Endothelial cell of umbilical vein (primary cell): ENCODE measurements at regions not wholly inside any gene's neighbourhood (a gene's known extent, or its start where the extent isn't known, plus 50 kb on each side); places are given as distances from the start of the nearest gene placed in this dataset.

Experiments used
- BruUV-seq: library from RNA; stranded (reverse); fragments of 400-500 nt; replicated peaks from 2 replicates; lab custom pipeline; 2021; lab: Mats Ljungman, UMichigan
- CTCF ChIA-PET: fragments of 300-600, 350-600 bp; sonication (Branson Sonifier 250); formaldehyde crosslinking; loops from one replicate; lab custom pipeline; 2021; ENCODE audit warnings: antibody characterized with exemption, inconsistent platforms; lab: Charles Lee
- POLR2A ChIA-PET: fragments of 300-600, 350-600 bp; sonication (Branson Sonifier 250); formaldehyde crosslinking; loops from one replicate; lab custom pipeline; 2021; ENCODE audit warnings: antibody characterized with exemption, inconsistent platforms; lab: Charles Lee
- DNase-seq: peaks from one replicate; pipeline ENCODE4 v3.0.0-alpha.2; 2011; ENCODE audit warnings: low read depth, low spot score
- FAIRE-seq: peaks from 2 replicates; lab custom pipeline; 2011; peaks lifted over from hg19 to GRCh38; lab: Jason Lieb, UNC
- H2AFZ ChIP-seq: 2 replicates; pipeline ENCODE4 v1.6.0; 2012; ENCODE audit warnings: low read depth, low read length, control low read depth, inconsistent platforms
- H3K27ac ChIP-seq: 2 replicates; pipeline ENCODE4 v1.5.1; 2011; ENCODE audit warnings: low read depth, mild to moderate bottlenecking, control low read depth, low read length, moderate library complexity; ENCODE audit not compliant: insufficient read depth
- H3K27me3 ChIP-seq, 2 experiments: 2 replicates each; pipeline versions ENCODE4 v1.6.0 to v1.6.1; 2011; ENCODE audit warnings: low read length in 2 of 2, mixed read lengths in 1 of 2; ENCODE audit not compliant: control insufficient read depth in 2 of 2, insufficient read depth in 2 of 2
- H3K36me3 ChIP-seq, 2 experiments: 2 replicates in 1 of 2; 3 replicates in 1 of 2; pipeline ENCODE4 v1.5.1; 2011; ENCODE audit warnings: low read length in 2 of 2, mild to moderate bottlenecking in 1 of 2, moderate library complexity in 1 of 2; ENCODE audit not compliant: control insufficient read depth in 2 of 2, insufficient read depth in 2 of 2; ENCODE audit errors: extremely low read depth in 1 of 2
- H3K4me1 ChIP-seq: 3 replicates; pipeline ENCODE4 v1.5.1; 2011; ENCODE audit warnings: mild to moderate bottlenecking, low read length; ENCODE audit not compliant: control insufficient read depth, insufficient read depth; ENCODE audit errors: extremely low read depth
- H3K4me2 ChIP-seq: 2 replicates; pipeline ENCODE4 v1.6.1; 2011; ENCODE audit warnings: low read length, control low read depth, mixed read lengths; ENCODE audit not compliant: insufficient read depth
- H3K4me3 ChIP-seq, 3 experiments: fragments of 200-600 bp in 1 of 3; sonication (generic), shearing (Covaris generic) in 1 of 3; replicated peaks in 1 of 3; 2 replicates each; pipeline ENCODE4 v1.5.1; 2011 to 2016; ENCODE audit warnings: control low read depth in 3 of 3, low read length in 3 of 3, mild to moderate bottlenecking in 2 of 3, inconsistent platforms in 1 of 3, low read depth in 1 of 3, moderate library complexity in 1 of 3; ENCODE audit not compliant: insufficient read depth in 1 of 3
- H3K79me2 ChIP-seq: 2 replicates; pipeline ENCODE4 v1.6.0; 2012; ENCODE audit warnings: low read length, inconsistent platforms; ENCODE audit not compliant: control insufficient read depth, insufficient read depth
- H3K9ac ChIP-seq: replicated peaks from 2 replicates; pipeline ENCODE3; 2011; ENCODE audit warnings: low read length, control low read depth; ENCODE audit not compliant: insufficient read depth; ENCODE audit errors: extremely low read depth
- H3K9me1 ChIP-seq: replicated peaks from 3 replicates; pipeline ENCODE4 v1.6.0; 2011; ENCODE audit warnings: mild to moderate bottlenecking, low read length; ENCODE audit not compliant: control insufficient read depth, insufficient read depth; ENCODE audit errors: extremely low read depth
- H3K9me3 ChIP-seq: replicated peaks from 2 replicates; pipeline ENCODE4 v1.5.1; 2012; ENCODE audit warnings: low read length, inconsistent platforms; ENCODE audit not compliant: control insufficient read depth, insufficient read depth
- H4K20me1 ChIP-seq: replicated peaks from 2 replicates; pipeline ENCODE3; 2011; ENCODE audit warnings: mild to moderate bottlenecking, low read length; ENCODE audit not compliant: control insufficient read depth, insufficient read depth; ENCODE audit errors: extremely low read depth
- CTCF ChIP-seq, 2 donors: IDR thresholded peaks; 1 replicate in 1 of 2; 2 replicates in 1 of 2; pipeline ENCODE4 v1.5.1; 2011; ENCODE audit warnings: low read length in 2 of 2, mild to moderate bottlenecking in 2 of 2, moderate library complexity in 2 of 2, control low read depth in 1 of 2, inconsistent platforms in 1 of 2, low read depth in 1 of 2; ENCODE audit not compliant: insufficient read depth in 1 of 2; ENCODE audit errors: extremely low read depth in 1 of 2
- EZH2 ChIP-seq: IDR thresholded peaks from 2 replicates; pipeline ENCODE4 v1.6.1; 2012; ENCODE audit warnings: borderline replicate concordance, low read depth, mild to moderate bottlenecking, moderate library complexity, low read length, inconsistent platforms; ENCODE audit not compliant: severe bottlenecking
- FOS ChIP-seq: IDR thresholded peaks from 2 replicates; pipeline ENCODE4 v1.6.1; 2011; ENCODE audit warnings: mild to moderate bottlenecking, low read length, moderate library complexity, borderline replicate concordance; ENCODE audit not compliant: insufficient read depth
- GATA2 ChIP-seq: IDR thresholded peaks from 2 replicates; pipeline ENCODE4 v1.7.0; 2011; ENCODE audit warnings: low read depth, mild to moderate bottlenecking, moderate library complexity, mixed read lengths, low read length; ENCODE audit not compliant: insufficient read length, insufficient read depth
- JUN ChIP-seq: IDR thresholded peaks from 2 replicates; pipeline ENCODE4 v1.6.1; 2011; ENCODE audit warnings: borderline replicate concordance, low read depth; ENCODE audit not compliant: insufficient read length, insufficient read depth
- MAX ChIP-seq: IDR thresholded peaks from 2 replicates; pipeline ENCODE4 v1.6.1; 2011; ENCODE audit not compliant: insufficient read depth, insufficient read length
- MYC ChIP-seq: IDR thresholded peaks from one replicate; pipeline ENCODE4 v1.6.1; 2011; ENCODE audit warnings: mild to moderate bottlenecking, low read depth, low read length
- POLR2A ChIP-seq: IDR thresholded peaks from 2 replicates; pipeline ENCODE4 v1.6.1; 2012; ENCODE audit warnings: low read depth, mild to moderate bottlenecking, control low read depth, low read length
- POLR2AphosphoS5 ChIP-seq: IDR thresholded peaks from 2 replicates; pipeline ENCODE4 v1.6.1; 2012; ENCODE audit warnings: low read depth, mild to moderate bottlenecking, control low read depth, low read length, moderate library complexity; ENCODE audit not compliant: insufficient read depth
- dilution Hi-C: fragments of 300-500 bp; cut with MboI; formaldehyde crosslinking; loops from one replicate; pipeline ENCODE4 v1.15.0; 2019; ENCODE audit warnings: low sequenced_read_pairs; ENCODE audit not compliant: extremely low pct_ligation_motif_present
- intact Hi-C: fragments of 100-400 bp; cut with micrococcal nuclease; formaldehyde crosslinking; loops from one replicate; pipeline ENCODE4 v1.10.0; 2022

DNA sequence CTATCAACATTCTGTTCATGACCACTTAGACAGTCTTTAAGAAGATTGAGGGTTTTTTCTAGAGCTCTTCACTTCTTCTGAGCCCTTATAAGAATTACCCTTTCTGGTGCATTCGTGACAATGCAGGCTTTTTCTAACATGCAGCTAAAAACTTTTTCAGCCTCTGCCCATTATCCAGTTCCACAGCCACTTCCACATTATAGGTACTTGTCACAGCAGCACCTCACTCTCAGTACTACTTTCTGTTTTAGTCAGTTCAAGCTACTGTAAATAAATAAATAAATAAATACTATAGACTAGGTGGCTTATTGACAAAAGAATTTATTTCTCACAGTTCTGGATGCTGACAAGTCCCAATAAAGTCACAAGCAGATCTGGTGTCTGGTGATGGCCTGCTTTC, 284.4 kb upstream of the PKN2 start:
- Histone ChIP-seq H3K4me2 (no peak overlapping the region), H3K9ac (no peak overlapping the region), H3K9me1 (no peaks in the 10 kb centered on the region), H3K36me3 (no peaks in the 10 kb centered on the region), H2AFZ (no peak overlapping the region), H3K4me3 (no peak overlapping the region), H3K27ac (no peak overlapping the region), H3K9me3 (no peaks in the 10 kb centered on the region), H3K27me3 (no peaks in the 10 kb centered on the region), H3K79me2 (no peaks in the 10 kb centered on the region), H3K4me1 (no peaks in the 10 kb centered on the region), H4K20me1 (no peaks in the 10 kb centered on the region)
- FAIRE-seq (no peak), DNase-seq (no peak)
- CTCF ChIA-PET = no interaction called here
- intact Hi-C loops (no loop called here), dilution Hi-C loops (no loop called here)
- BruUV-seq = no TSS peak
- TF ChIP-seq JUN = no peak
- no peak for TF ChIP-seq POLR2AphosphoS5
- no peak for TF ChIP-seq GATA2
- no peak for TF ChIP-seq MAX
- no peak for TF ChIP-seq POLR2A
- TF ChIP-seq FOS = no peak
- TF ChIP-seq EZH2 = no peak
- no peak for TF ChIP-seq MYC
- TF ChIP-seq CTCF (IDR thresholded peaks at IDR 0.05; ENCODE audit: extremely low read depth in 1 of 2, insufficient read depth in 1 of 2, low read depth in 1 of 2, low read length in 2 of 2) = no peak
- POLR2A ChIA-PET = no interaction called here
